Motor neuron (in vitro differentiated cells): ENCODE measurements at regions not wholly inside any gene's neighbourhood (a gene's known extent, or its start where the extent isn't known, plus 50 kb on each side); places are given as distances from the start of the nearest gene placed in this dataset.
"Not testable (repeated sequence)": the region's sequence is repeated elsewhere in the genome, so short reads cannot be mapped to it uniquely, and the experiment has no call there.

ENCODE experiments used
- ATAC-seq, 8 experiments: fragments of 200-7000 bp; cut with Tn5 transposase; replicated peaks in 6 of 8; 2 replicates each; pipeline ENCODE4 v1.8.0; 2021; ENCODE audit warnings: mild to moderate bottlenecking in 8 of 8, moderate library complexity in 8 of 8
- H3K27ac ChIP-seq, 2 donors: fragments of 250-450 bp; sonication (Bioruptor Pico); 2 replicates each; pipeline ENCODE4 v1.9.0; 2021; ENCODE audit warnings: antibody characterized with exemption in 2 of 2, mild to moderate bottlenecking in 2 of 2, moderate library complexity in 1 of 2
- H3K4me1 ChIP-seq, 2 donors: fragments of 250-450 bp; sonication (Bioruptor Pico); replicated peaks in 1 of 2; 2 replicates each; pipeline ENCODE4 v1.6.1; 2021; ENCODE audit warnings: antibody characterized with exemption in 2 of 2, mild to moderate bottlenecking in 2 of 2, moderate library complexity in 1 of 2
- H3K4me3 ChIP-seq, 5 donors: fragments of 250-450 bp; sonication (Bioruptor Pico); 2 replicates each; pipeline ENCODE4 v1.9.0; 2021; ENCODE audit warnings: antibody characterized with exemption in 5 of 5, mild to moderate bottlenecking in 5 of 5, moderate library complexity in 4 of 5
- WGBS, 10 experiments: fragments of 450-650 bp; shearing (Covaris generic); methylation state at CpG; one replicate each; pipeline ENCODE4 v1.0.0; 2022; 5-methylcytosine and 5-hydroxymethylcytosine counted together
- in situ Hi-C, 9 experiments: fragments of 400-800 bp; cut with MboI; loops; one replicate each; pipeline ENCODE4 v1.15.0; 2021; ENCODE audit warnings: low sequenced_read_pairs in 9 of 9, low pct_unique_long_range_greater_than_20kb in 2 of 9; ENCODE audit not compliant: unreplicated experiment in 9 of 9

DNA sequence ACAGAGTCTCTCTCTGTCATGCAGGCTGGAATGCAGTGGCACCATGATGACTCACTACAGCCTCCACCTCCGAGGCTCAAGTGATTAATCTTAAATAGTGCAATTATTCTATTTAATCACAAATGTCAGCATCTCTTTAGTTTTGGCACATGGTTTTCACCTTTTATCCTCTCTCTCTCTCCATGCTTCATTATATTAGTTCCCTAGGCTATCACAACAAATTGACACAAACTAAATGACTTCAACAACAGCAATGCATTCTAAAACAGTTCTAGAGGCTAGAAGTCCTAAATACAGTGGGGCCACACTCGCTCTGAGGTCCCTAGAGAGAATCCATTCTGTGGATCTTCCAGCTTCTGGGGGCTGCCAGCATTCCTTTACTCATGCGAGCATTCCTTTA lies 178.2 kb upstream of the ZNG1F start:
- in situ Hi-C loops, ATAC-seq, H3K4me1 ChIP-seq, H3K27ac ChIP-seq, H3K4me3 ChIP-seq: not testable (repeated sequence)
- WGBS, 10 experiments = no CpG with 5 or more reads among the region's 3 CpGs

DNA sequence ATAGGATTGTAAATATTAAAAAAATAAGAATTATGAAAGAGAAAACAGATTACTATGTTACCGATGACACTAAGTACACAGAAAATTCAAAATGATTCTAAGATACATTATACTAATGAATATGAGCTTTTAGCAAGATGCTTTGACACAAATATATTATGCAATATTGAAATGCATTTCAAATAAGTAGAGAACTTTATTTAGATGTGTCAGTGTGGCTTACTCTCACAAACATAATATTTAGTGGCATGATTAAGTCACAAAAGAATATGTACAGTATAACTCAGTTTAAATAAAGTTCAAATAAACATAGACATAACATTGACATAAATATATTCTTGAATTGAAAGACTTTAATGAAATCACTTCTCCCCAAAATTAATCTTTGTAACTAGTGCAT lies 172.7 kb upstream of the ZNG1F start:
- ATAC-seq, in situ Hi-C loops: not testable (repeated sequence)
- no CpG with 5 or more reads among the region's 1 CpG for WGBS, 10 experiments

GRCh38 chr9:41359116-41359515 lies 170.0 kb upstream of the ZNG1F start:
- Histone ChIP-seq H3K4me3 (peak overlapping the region; percentile 61 to 90 (median 79)), H3K27ac (peak overlapping the region; percentile 88)
- no CpG with 5 or more reads among the region's 27 CpGs for WGBS, 10 experiments
- in situ Hi-C loops, H3K4me1 ChIP-seq: not testable (repeated sequence)
- peak; percentile 64 to 95 (median 85) for ATAC-seq

More for the DNA sequence above, 172.7 kb upstream of the ZNG1F start:
- H3K27ac ChIP-seq, H3K4me1 ChIP-seq: not testable (repeated sequence)
- H3K4me3 ChIP-seq = peak overlapping the region in 2 of 5 donors; percentile 13 to 23

DNA sequence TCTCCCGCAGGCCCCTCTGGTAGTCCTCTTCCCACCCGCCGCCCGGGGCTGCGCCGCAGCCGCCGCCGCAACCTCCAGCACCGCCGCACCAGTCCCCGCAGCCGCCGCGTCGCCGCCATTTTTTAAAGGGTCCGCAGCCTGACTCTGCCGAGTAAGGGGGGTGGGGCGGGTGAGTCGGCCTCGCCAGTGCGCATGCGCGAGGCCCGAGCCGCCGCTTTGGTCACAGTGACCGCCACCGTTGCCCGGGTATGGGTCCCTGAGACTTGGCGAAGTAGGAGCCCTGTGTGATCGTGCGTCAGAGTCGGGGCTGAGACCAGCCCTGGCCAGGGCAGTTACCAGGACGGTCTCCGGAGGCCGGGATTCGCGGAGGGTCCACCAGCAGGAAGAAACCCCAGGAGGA lies 169.6 kb upstream of the ZNG1F start:
- H3K27ac ChIP-seq = peak overlapping the region; percentile 77 to 88
- in situ Hi-C loops, H3K4me1 ChIP-seq: not testable (repeated sequence)
- peak overlapping the region; percentile 61 to 90 (median 79) for H3K4me3 ChIP-seq
- ATAC-seq = peak in 2 of 8 experiments; percentile 31 to 51
- WGBS, 10 experiments = no CpG with 5 or more reads among the region's 40 CpGs

DNA sequence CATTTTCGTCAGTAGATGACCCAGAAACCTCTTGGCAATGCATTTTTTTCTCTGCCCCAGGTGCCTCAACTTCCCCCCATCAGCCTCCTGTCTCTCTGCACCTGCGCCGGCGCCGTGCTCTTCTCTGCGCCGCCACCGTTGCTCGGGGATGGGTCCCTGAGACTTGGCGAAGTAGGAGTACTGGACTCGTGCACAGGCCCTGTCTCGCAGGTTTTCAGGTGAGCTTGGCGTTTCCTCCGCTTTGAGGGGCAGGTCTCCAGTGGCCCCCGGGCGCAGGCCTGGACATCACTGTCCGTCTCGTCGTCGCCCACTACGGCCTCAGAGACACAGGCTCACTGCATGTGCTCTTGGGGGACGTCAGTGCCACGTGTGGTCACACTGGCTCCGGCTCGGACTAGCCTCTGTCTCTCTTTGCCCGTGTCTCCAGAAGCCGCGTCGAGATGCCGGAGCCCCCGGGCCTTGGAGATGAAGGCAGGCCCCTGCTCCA lies 168.8 kb upstream of the ZNG1F start:
- ATAC-seq, H3K27ac ChIP-seq, in situ Hi-C loops, H3K4me1 ChIP-seq: not testable (repeated sequence)
- peak overlapping the region in 4 of 5 donors; percentile 61 to 90 (median 73) for H3K4me3 ChIP-seq
- no CpG with 5 or more reads among the region's 31 CpGs for WGBS, 10 experiments

GRCh38 chr9:41357350-41357748 lies 168.2 kb upstream of the ZNG1F start:
- H3K4me3 ChIP-seq, in situ Hi-C loops, ATAC-seq, H3K27ac ChIP-seq, H3K4me1 ChIP-seq: not testable (repeated sequence)
- no CpG with 5 or more reads among the region's 21 CpGs for WGBS, 10 experiments

DNA sequence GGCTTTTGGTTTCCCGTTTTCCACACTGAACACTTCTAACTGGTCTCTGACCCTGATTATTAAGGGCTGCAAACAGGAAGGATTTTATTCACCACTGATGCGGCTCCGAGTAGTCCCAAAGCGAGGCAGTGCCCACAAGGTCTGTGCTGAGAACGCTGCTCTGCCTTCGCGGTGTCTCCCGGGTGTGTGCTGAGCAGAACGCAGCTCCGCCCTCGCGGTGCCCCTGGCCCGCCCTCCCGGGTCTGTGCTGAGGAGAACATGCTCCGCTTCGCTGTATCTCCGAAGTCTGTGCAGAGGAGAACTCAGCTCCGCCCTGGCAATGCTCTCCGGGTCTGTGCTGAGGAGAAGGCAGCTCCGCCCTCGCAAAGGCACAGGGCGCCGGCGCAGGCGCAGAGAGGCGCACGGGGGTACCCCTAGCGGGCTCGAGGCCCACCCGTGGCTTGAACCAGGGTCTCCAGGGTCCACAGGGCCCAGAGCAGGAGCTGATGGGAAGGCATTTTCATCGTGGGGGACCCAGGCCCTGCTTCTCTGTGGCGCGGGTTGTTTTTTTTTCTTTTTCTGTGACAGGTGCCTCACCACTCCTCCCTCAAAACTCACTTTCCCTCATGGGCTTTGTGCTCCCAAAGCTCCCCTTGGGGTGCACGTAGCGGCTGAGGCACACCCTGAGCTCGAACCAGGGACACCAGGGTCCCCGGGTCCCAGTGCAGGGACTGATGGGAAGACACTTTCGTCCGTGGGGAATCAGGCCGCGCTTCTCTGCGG lies 167.7 kb upstream of the ZNG1F start:
- WGBS, 10 experiments = no CpG with 5 or more reads among the region's 42 CpGs
- in situ Hi-C loops, ATAC-seq, H3K4me3 ChIP-seq, H3K27ac ChIP-seq, H3K4me1 ChIP-seq: not testable (repeated sequence)

GRCh38 chr9:41355712-41356450 lies 166.8 kb upstream of the ZNG1F start:
- H3K4me3 ChIP-seq, in situ Hi-C loops, H3K27ac ChIP-seq, H3K4me1 ChIP-seq, ATAC-seq: not testable (repeated sequence)
- WGBS, 10 experiments = no CpG with 5 or more reads among the region's 36 CpGs

- H3K27ac ChIP-seq, in situ Hi-C loops, H3K4me3 ChIP-seq, ATAC-seq, H3K4me1 ChIP-seq: not testable (repeated sequence)
- no CpG with 5 or more reads among the region's 19 CpGs for WGBS, 10 experiments
Observed at GRCh38 chr9:41354978-41355377, 165.9 kb upstream of the ZNG1F start.

DNA sequence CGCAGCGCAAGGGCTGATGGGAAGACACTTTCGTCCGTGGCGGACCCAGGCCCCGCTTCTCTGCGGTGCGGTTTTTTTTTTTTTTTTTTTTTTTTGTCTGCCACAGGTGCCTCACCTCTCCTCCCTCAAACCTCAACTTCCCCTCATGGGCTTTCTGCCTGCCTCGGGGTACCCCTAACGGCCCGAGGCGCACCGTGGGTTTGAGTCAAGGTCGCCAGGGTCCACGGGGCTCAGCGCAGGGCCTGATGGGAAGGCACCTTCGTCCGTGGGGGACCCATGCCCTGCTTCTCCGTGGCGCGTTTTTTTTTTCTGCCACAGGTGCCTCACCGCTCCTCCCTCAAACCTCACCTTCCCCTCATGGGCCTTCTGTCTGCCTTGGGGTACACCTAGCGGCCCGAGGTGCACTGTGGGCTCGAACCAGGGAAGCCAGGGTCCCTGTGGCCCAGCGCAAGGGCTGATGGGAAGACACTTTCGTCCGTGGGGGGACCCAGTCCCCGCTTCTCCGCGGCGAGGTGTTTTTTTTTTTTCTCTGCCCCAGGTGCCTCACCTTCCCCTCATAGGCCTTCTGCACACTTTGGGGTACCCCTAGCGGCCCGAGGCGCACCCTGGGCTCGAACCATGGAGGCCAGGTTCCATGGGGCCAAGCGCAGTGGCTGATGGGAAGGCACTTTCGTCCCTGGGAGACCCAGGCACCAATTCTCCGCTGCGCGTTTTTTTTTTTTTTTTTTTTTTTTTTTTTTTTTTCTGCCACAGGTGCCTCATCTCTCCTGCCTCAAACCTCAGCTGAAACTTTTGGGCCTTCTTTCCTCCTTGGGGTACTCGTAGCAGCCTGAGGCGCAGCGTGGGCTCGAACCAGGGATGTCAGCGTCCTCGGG lies 165.2 kb upstream of the ZNG1F start:
- H3K4me1 ChIP-seq, H3K27ac ChIP-seq, H3K4me3 ChIP-seq, in situ Hi-C loops, ATAC-seq: not testable (repeated sequence)
- no CpG with 5 or more reads among the region's 47 CpGs for WGBS, 10 experiments

GRCh38 chr9:41353026-41353425 lies 163.9 kb upstream of the ZNG1F start:
- in situ Hi-C loops, H3K27ac ChIP-seq, H3K4me3 ChIP-seq, ATAC-seq, H3K4me1 ChIP-seq: not testable (repeated sequence)
- WGBS, 10 experiments = no CpG with 5 or more reads among the region's 20 CpGs

- H3K4me3 ChIP-seq, ATAC-seq, H3K4me1 ChIP-seq, H3K27ac ChIP-seq, in situ Hi-C loops: not testable (repeated sequence)
- no CpG with 5 or more reads among the region's 20 CpGs for WGBS, 10 experiments
Observed at GRCh38 chr9:41352390-41352789, 163.3 kb upstream of the ZNG1F start.

DNA sequence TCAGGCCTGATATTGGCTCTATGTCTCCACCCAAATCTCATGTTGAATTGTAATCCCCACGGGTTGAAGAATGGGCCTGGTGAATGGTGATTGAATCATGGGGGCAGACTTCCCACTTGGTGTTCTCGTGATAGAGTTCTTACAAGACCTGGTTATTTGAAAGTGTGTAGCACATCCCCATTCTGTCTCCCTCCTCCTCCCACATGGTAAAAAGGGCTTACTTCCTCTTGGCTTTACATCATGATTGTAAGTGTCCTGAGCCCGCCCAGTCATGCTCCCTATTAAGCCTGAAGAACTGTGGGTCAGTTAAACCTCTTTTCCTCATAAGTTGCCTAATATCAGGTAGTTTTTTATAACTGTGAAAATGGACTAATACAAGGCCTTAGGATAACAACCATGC lies 158.8 kb upstream of the ZNG1F start:
- no CpG with 5 or more reads among the region's 3 CpGs for WGBS, 10 experiments
- H3K4me3 ChIP-seq, H3K27ac ChIP-seq, in situ Hi-C loops, H3K4me1 ChIP-seq, ATAC-seq: not testable (repeated sequence)
